Neural progenitor cell (in vitro differentiated cells): ENCODE measurements at regions not wholly inside any gene's neighbourhood (a gene's known extent, or its start where the extent isn't known, plus 50 kb on each side); places are given as distances from the start of the nearest gene placed in this dataset.

Source experiments
- DNase-seq: peaks from one replicate; pipeline ENCODE4 v3.0.0-alpha.2; 2016; ENCODE audit warnings: low spot score
- H2AFZ ChIP-seq: fragments of 200-600 bp; sonication (generic); replicated peaks from 2 replicates; pipeline ENCODE4 v1.6.1; 2016; ENCODE audit warnings: antibody characterized with exemption
- H3F3A ChIP-seq: fragments of 200-600 bp; sonication (generic); 2 replicates; pipeline ENCODE4 v1.6.1; 2016; ENCODE audit warnings: antibody characterized with exemption, low read depth
- H3K27ac ChIP-seq: fragments of 200-600 bp; sonication (generic); 2 replicates; pipeline ENCODE4 v1.5.1; 2016; ENCODE audit warnings: mild to moderate bottlenecking
- H3K27me3 ChIP-seq: fragments of 200-600 bp; sonication (generic); 2 replicates; pipeline ENCODE4 v1.6.1; 2016; ENCODE audit warnings: mild to moderate bottlenecking, moderate library complexity
- H3K36me3 ChIP-seq: fragments of 200-600 bp; sonication (generic); 2 replicates; pipeline ENCODE4 v1.5.1; 2016
- H3K4me1 ChIP-seq: fragments of 200-600 bp; sonication (generic); 2 replicates; pipeline ENCODE4 v1.6.1; 2016; ENCODE audit warnings: mixed run types
- H3K4me2 ChIP-seq: fragments of 200-600 bp; sonication (generic); 2 replicates; pipeline ENCODE4 v1.6.1; 2016
- H3K4me3 ChIP-seq: fragments of 200-600 bp; sonication (generic); 2 replicates; pipeline ENCODE4 v1.5.1; 2016
- H3K79me2 ChIP-seq: fragments of 200-600 bp; sonication (generic); 2 replicates; pipeline ENCODE4 v1.6.1; 2016; ENCODE audit warnings: low read depth
- H3K9ac ChIP-seq: fragments of 200-600 bp; sonication (generic); 2 replicates; pipeline ENCODE4 v1.6.1; 2016
- H3K9me3 ChIP-seq: fragments of 200-600 bp; sonication (generic); 2 replicates; pipeline ENCODE4 v1.5.1; 2016; ENCODE audit warnings: low read depth
- H4K20me1 ChIP-seq: fragments of 200-600 bp; sonication (generic); 2 replicates; pipeline ENCODE4 v1.6.1; 2016; ENCODE audit warnings: low read depth
- H3K27ac Mint-ChIP-seq: 3 replicates; pipeline ENCODE4 v1.8.0; 2021; ENCODE audit warnings: mixed read lengths
- H3K27me3 Mint-ChIP-seq: 2 replicates; pipeline ENCODE4 v1.8.0; 2022; ENCODE audit warnings: low read depth, mild to moderate bottlenecking, inconsistent platforms, moderate library complexity, mixed read lengths; ENCODE audit not compliant: insufficient read depth
- H3K36me3 Mint-ChIP-seq: 3 replicates; pipeline ENCODE4 v1.8.0; 2021; ENCODE audit warnings: mixed read lengths
- H3K4me1 Mint-ChIP-seq: 3 replicates; pipeline ENCODE4 v1.8.0; 2021; ENCODE audit warnings: mixed read lengths
- H3K4me3 Mint-ChIP-seq: 3 replicates; pipeline ENCODE4 v1.8.0; 2021; ENCODE audit warnings: mild to moderate bottlenecking, moderate library complexity, mixed read lengths
- H3K9me3 Mint-ChIP-seq: 3 replicates; pipeline ENCODE4 v1.8.0; 2020; ENCODE audit warnings: mixed read lengths
- CTCF ChIP-seq: fragments of 200-600 bp; sonication (generic); IDR thresholded peaks from 2 replicates; pipeline ENCODE4 v1.5.1; 2017; ENCODE audit warnings: antibody characterized with exemption, mild to moderate bottlenecking
- EZH2 ChIP-seq: fragments of 200-600 bp; sonication (generic); IDR thresholded peaks from 2 replicates; pipeline ENCODE4 v1.6.1; 2017; ENCODE audit warnings: antibody characterized with exemption, mild to moderate bottlenecking, moderate library complexity
- EZH2phosphoT487 ChIP-seq: fragments of 200-600 bp; sonication (generic); IDR thresholded peaks from 2 replicates; pipeline ENCODE4 v1.6.1; 2017; ENCODE audit warnings: antibody characterized with exemption

GRCh38 chr4:19193274-19193981 is 1058.3 kb upstream of the SLIT2 start:
- Mint-ChIP-seq H3K27ac (no peak overlapping the region), H3K9me3 (peaks cover 9% of the 10 kb centered on the region), H3K36me3 (no peaks in the 10 kb centered on the region), H3K27me3 (peaks cover 2% of the 10 kb centered on the region), H3K4me1 (peaks cover 37% of the 10 kb centered on the region), H3K4me3 (no peak overlapping the region)
- Histone ChIP-seq H3K79me2 (no peaks in the 10 kb centered on the region), H3K9ac (no peak overlapping the region), H3F3A (peaks cover 6% of the 10 kb centered on the region), H3K36me3 (no peaks in the 10 kb centered on the region), H3K4me1 (peaks cover 26% of the 10 kb centered on the region), H2AFZ (no peak overlapping the region), H3K9me3 (no peaks in the 10 kb centered on the region), H3K27me3 (no peaks in the 10 kb centered on the region), H3K4me2 (no peak overlapping the region), H3K27ac (no peak overlapping the region), H3K4me3 (no peak overlapping the region), H4K20me1 (no peaks in the 10 kb centered on the region)
- TF ChIP-seq CTCF = no peak
- TF ChIP-seq EZH2 = no peak
- TF ChIP-seq EZH2phosphoT487 = no peak
- no peak for DNase-seq

GRCh38 chr4:19191979-19192650 is 1059.6 kb upstream of the SLIT2 start:
- H3K9ac ChIP-seq = no peak overlapping the region
- H3K36me3 ChIP-seq = no peaks in the 10 kb centered on the region
- H3K4me1 ChIP-seq = peaks cover 26% of the 10 kb centered on the region
- no peak for DNase-seq
- H3K4me3 ChIP-seq = no peak overlapping the region
- peaks cover 6% of the 10 kb centered on the region for H3F3A ChIP-seq
- Mint-ChIP-seq H3K4me3 (no peak overlapping the region), H3K27ac (peak overlapping the region; percentile 23), H3K4me1 (peaks cover 41% of the 10 kb centered on the region), H3K36me3 (no peaks in the 10 kb centered on the region), H3K9me3 (peaks cover 7% of the 10 kb centered on the region), H3K27me3 (peaks cover 6% of the 10 kb centered on the region)
- H4K20me1 ChIP-seq = no peaks in the 10 kb centered on the region
- H3K27me3 ChIP-seq = no peaks in the 10 kb centered on the region
- TF ChIP-seq CTCF = no peak
- TF ChIP-seq EZH2phosphoT487 = no peak
- no peak for TF ChIP-seq EZH2
- no peak overlapping the region for H3K27ac ChIP-seq
- H3K4me2 ChIP-seq = no peak overlapping the region
- H3K9me3 ChIP-seq = no peaks in the 10 kb centered on the region
- no peak overlapping the region for H2AFZ ChIP-seq
- H3K79me2 ChIP-seq = no peaks in the 10 kb centered on the region

- Histone ChIP-seq H3K4me3 (no peak overlapping the region), H4K20me1 (no peaks in the 10 kb centered on the region), H2AFZ (no peak overlapping the region), H3K36me3 (no peaks in the 10 kb centered on the region), H3K4me1 (no peaks in the 10 kb centered on the region), H3K9ac (no peak overlapping the region), H3F3A (no peaks in the 10 kb centered on the region), H3K79me2 (no peaks in the 10 kb centered on the region), H3K9me3 (no peaks in the 10 kb centered on the region), H3K4me2 (no peak overlapping the region), H3K27ac (no peak overlapping the region), H3K27me3 (no peaks in the 10 kb centered on the region)
- Mint-ChIP-seq H3K9me3 (peaks cover 5% of the 10 kb centered on the region), H3K4me3 (no peak overlapping the region), H3K27me3 (peaks cover 6% of the 10 kb centered on the region), H3K36me3 (no peaks in the 10 kb centered on the region), H3K4me1 (peaks cover 11% of the 10 kb centered on the region), H3K27ac (no peak overlapping the region)
- DNase-seq = no peak
- TF ChIP-seq EZH2phosphoT487 = no peak
- TF ChIP-seq EZH2 = no peak
- TF ChIP-seq CTCF = no peak
These were observed 1064.0 kb upstream of the SLIT2 start for GRCh38 chr4:19187691-19188090.
